ENCODE measurements at regions not wholly inside any gene's neighbourhood (a gene's known extent, or its start where the extent isn't known, plus 50 kb on each side); places are given as distances from the start of the nearest gene placed in this dataset.
A peak's percentile ranks its signal among the peaks of the same experiment; 100 is the strongest.

DNA sequence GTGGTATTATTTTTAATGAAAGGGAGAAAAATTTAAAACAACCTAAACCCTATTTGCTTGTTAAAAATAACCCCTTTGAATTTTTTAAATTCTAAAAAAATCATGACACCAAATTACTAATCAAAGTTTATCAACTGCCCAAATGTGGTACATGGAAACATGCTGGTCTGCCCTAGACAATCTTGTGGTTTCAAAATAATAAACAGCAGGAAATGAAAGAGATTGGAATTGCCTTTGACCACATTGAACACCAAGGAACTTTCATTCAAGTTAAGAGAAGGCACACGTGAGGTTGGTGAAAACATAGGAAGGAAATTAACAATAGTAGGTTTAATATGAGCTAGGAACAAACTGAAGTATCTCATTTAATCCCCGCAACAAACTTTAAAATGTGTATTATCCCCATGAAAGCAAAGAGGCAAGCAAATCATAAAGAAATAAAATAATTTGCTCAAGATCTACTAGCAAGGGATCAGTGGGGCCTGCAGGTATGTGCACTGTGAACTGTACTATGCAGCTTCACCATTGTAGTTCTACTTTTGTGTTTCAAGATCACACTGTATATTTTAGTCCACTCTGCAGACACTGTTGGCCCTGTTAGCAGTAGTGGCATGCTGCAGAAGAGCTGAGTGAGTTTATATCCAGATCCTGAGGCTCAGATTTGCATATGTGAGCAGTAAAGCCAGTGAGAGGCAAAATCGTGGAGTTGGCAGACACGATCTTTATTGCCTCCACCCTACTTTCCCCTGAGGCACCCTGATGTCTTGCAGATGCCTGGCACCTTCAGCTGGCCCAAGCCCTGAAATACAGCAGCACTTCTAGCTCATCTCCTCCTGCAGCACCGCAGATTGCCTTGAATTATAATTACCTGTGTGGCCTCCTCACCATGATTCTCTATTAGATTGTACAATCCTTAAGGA is 157.8 kb upstream of the TENT5A start:
- Histone ChIP-seq H3K27me3 (no peaks in the 10 kb centered on the region), H3K27ac (no peak overlapping the region), H3K4me1 (ENCODE audit: low read depth) (no peaks in the 10 kb centered on the region), H3K4me3 (no peak overlapping the region), H3K9me3 (ENCODE audit: low read depth) (no peaks in the 10 kb centered on the region), H3K36me3 (no peaks in the 10 kb centered on the region)
- TF ChIP-seq, protein P1, sequence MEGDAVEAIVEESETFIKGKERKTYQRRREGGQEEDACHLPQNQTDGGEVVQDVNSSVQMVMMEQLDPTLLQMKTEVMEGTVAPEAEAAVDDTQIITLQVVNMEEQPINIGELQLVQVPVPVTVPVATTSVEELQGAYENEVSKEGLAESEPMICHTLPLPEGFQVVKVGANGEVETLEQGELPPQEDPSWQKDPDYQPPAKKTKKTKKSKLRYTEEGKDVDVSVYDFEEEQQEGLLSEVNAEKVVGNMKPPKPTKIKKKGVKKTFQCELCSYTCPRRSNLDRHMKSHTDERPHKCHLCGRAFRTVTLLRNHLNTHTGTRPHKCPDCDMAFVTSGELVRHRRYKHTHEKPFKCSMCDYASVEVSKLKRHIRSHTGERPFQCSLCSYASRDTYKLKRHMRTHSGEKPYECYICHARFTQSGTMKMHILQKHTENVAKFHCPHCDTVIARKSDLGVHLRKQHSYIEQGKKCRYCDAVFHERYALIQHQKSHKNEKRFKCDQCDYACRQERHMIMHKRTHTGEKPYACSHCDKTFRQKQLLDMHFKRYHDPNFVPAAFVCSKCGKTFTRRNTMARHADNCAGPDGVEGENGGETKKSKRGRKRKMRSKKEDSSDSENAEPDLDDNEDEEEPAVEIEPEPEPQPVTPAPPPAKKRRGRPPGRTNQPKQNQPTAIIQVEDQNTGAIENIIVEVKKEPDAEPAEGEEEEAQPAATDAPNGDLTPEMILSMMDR (IDR thresholded peaks at IDR 0.05; ENCODE audit: low read depth, low read length), result no peak
- peak in 1 of 2 donors; percentile 43 for DNase-seq (ENCODE audit: low read depth in 1 of 2, low spot score in 1 of 2)

DNA sequence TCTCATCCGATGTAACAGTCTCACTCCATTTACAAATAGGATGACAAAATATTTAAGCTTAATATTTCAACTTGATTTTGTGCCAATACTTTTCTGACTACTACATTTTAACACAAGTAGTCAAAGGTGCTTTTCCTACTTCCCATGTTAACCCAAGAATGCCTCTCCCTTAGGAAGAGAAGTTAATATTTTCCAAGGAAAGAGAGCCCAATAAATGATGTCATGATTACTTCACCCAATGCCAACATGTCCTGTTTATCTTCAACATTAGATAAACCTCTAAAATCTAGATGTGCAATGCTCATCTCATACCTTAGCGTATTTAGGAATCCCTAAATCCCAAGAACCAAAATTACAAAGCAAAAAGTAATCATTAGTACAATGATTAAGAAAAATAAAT is 156.7 kb upstream of the TENT5A start:
- TF ChIP-seq, protein P1 (IDR thresholded peaks at IDR 0.05; ENCODE audit: low read depth, low read length), result no peak
- Histone ChIP-seq H3K36me3 (no peaks in the 10 kb centered on the region), H3K4me3 (no peak overlapping the region), H3K27ac (no peak overlapping the region), H3K27me3 (no peaks in the 10 kb centered on the region), H3K9me3 (ENCODE audit: low read depth) (no peaks in the 10 kb centered on the region), H3K4me1 (ENCODE audit: low read depth) (no peaks in the 10 kb centered on the region)
- DNase-seq (ENCODE audit: low read depth in 1 of 2, low spot score in 1 of 2), result no peak

DNA sequence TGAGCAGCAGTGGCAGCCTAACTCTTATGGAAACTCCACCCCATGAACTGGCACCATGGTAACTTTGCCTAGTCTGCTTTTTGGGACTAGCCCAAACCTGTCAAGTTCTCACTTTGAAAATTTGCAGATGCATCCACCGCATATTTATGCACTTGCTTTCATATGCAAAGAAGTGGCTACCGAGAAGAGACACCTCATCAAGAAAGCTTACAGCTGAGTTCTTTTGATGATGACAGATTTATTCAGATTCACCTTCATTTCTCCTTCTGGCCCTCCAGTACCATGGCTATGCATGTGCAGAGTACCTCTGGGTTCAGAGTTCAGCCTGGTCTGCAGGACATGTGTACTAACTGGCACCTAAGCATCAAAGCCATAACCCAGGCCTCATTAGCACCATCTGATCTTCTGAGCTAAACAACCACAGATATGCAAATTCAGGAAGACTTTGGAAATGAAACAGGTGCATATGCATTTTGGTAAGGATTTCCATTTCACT is 154.3 kb upstream of the TENT5A start:
- DNase-seq (ENCODE audit: low read depth in 1 of 2, low spot score in 1 of 2), result no peak
- Histone ChIP-seq H3K9me3 (ENCODE audit: low read depth) (no peaks in the 10 kb centered on the region), H3K4me3 (no peak overlapping the region), H3K4me1 (ENCODE audit: low read depth) (peaks cover 6% of the 10 kb centered on the region), H3K27me3 (no peaks in the 10 kb centered on the region), H3K27ac (no peak overlapping the region), H3K36me3 (no peaks in the 10 kb centered on the region)
- TF ChIP-seq, protein P1 (IDR thresholded peaks at IDR 0.05; ENCODE audit: low read depth, low read length), result no peak

DNA sequence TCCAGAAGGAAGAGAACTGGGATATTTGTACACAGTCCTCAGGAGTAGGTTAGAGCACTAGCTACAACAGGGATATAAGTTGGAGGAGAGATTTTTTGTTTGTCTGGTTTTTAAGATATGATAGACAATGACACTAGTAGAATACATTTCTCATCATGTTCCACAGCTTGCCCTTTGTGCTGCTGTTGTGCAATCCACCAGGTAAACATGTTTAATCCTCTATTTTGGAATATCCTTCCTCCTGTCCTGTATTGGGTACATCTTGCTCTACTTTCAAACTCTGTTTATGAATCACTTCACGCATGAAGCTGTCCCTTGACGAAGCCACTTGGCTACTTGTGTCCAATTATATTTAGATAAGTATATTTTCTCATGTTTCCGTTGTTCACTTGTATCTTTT is 153.6 kb upstream of the TENT5A start:
- no peaks in the 10 kb centered on the region for H3K36me3 ChIP-seq
- TF ChIP-seq, protein P1 (IDR thresholded peaks at IDR 0.05; ENCODE audit: low read depth, low read length), result no peak
- H3K4me1 ChIP-seq (ENCODE audit: low read depth), result peaks cover 12% of the 10 kb centered on the region
- H3K27me3 ChIP-seq, result no peaks in the 10 kb centered on the region
- no peak for DNase-seq (ENCODE audit: low read depth in 1 of 2, low spot score in 1 of 2)
- no peak overlapping the region for H3K4me3 ChIP-seq
- no peak overlapping the region for H3K27ac ChIP-seq
- no peaks in the 10 kb centered on the region for H3K9me3 ChIP-seq (ENCODE audit: low read depth)

DNA sequence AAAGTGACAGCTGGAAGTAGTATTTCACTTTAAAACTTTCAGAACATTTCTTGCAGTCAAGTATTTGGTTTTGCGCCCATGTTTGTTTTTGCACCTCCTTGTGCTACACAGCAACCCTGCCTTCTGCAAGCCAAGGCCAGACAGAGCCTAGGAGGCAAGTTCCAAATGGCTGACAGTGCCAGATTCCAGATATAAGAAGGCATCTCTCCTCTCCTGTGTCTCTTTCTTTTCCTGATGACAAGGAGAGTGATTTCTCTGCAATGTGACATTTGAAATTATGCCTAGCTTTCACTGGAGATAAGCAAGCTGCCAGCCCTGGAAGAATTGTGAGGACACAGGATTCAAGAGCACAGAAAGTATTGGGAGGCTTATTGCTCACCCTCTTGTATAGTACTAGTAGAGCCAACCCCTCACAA is 149.1 kb upstream of the TENT5A start:
- H3K9me3 ChIP-seq (ENCODE audit: low read depth), result no peaks in the 10 kb centered on the region
- H3K27me3 ChIP-seq, result no peaks in the 10 kb centered on the region
- DNase-seq (ENCODE audit: low read depth in 1 of 2, low spot score in 1 of 2), result peak; percentile 21 to 42
- peaks cover 12% of the 10 kb centered on the region for H3K4me1 ChIP-seq (ENCODE audit: low read depth)
- no peak overlapping the region for H3K4me3 ChIP-seq
- TF ChIP-seq, protein P1 (IDR thresholded peaks at IDR 0.05; ENCODE audit: low read depth, low read length), result no peak
- H3K36me3 ChIP-seq, result no peaks in the 10 kb centered on the region
- H3K27ac ChIP-seq, result peak overlapping the region; percentile 23
